T-cell (primary cell): ENCODE measurements at regions not wholly inside any gene's neighbourhood (a gene's known extent, or its start where the extent isn't known, plus 50 kb on each side); places are given as distances from the start of the nearest gene placed in this dataset.

Experiments
- ATAC-seq, 4 experiments: fragments of 200-7000 bp in 3 of 4; fragments of 150-1000 bp in 1 of 4; cut with Tn5 transposase; replicated peaks in 1 of 4; 1 replicate in 3 of 4; 2 replicates in 1 of 4; pipeline ENCODE4 v1.10.0; 2021; ENCODE audit warnings: moderate library complexity in 3 of 4, mild to moderate bottlenecking in 2 of 4, moderate number of reproducible peaks in 1 of 4
- CTCF ChIA-PET, 2 donors: fragments of 300-600 bp; sonication (Branson Sonifier 250); formaldehyde crosslinking; loops; one replicate each; lab custom pipeline; 2022; ENCODE audit warnings: antibody characterized with exemption in 2 of 2; lab: Charles Lee
- POLR2A ChIA-PET, 2 donors: fragments of 300-600 bp; sonication (Branson Sonifier 250); formaldehyde crosslinking; loops; one replicate each; lab custom pipeline; 2022; ENCODE audit warnings: antibody characterized with exemption in 2 of 2; lab: Charles Lee
- DNase-seq, 35 experiments: peaks; one replicate each; pipeline versions ENCODE4 v3.0.0 to v3.0.0-alpha.2; 2013 to 2023
- H3K27ac ChIP-seq: one replicate; pipeline ENCODE4 v1.5.1; 2013; ENCODE audit warnings: low read length
- H3K27me3 ChIP-seq, 2 experiments: replicated peaks in 1 of 2; 1 replicate in 1 of 2; 2 replicates in 1 of 2; pipeline versions ENCODE4 v1.6.1 to v1.7.0; 2013; ENCODE audit warnings: low read length in 1 of 2, mixed read lengths in 1 of 2; ENCODE audit not compliant: control insufficient read depth in 2 of 2, insufficient read depth in 2 of 2; ENCODE audit errors: extremely low read depth in 1 of 2
- H3K36me3 ChIP-seq, 2 donors: 1 replicate in 1 of 2; 2 replicates in 1 of 2; pipeline versions ENCODE4 v1.6.1 to v1.7.0; 2013; ENCODE audit warnings: low read length in 1 of 2; ENCODE audit not compliant: control insufficient read depth in 2 of 2, insufficient read depth in 1 of 2; ENCODE audit errors: extremely low read depth in 1 of 2
- H3K4me1 ChIP-seq, 2 experiments: 1 replicate in 1 of 2; 2 replicates in 1 of 2; pipeline versions ENCODE4 v1.6.1 to v1.7.0; 2013; ENCODE audit warnings: low read length in 2 of 2, mixed read lengths in 1 of 2; ENCODE audit not compliant: insufficient read depth in 2 of 2, control insufficient read depth in 1 of 2; ENCODE audit errors: extremely low read depth in 1 of 2
- H3K4me3 ChIP-seq, 2 donors: 1 replicate in 1 of 2; 2 replicates in 1 of 2; pipeline versions ENCODE4 v1.5.1 to v1.7.0; 2013; ENCODE audit warnings: mild to moderate bottlenecking in 2 of 2, low read length in 1 of 2, moderate library complexity in 1 of 2; ENCODE audit not compliant: control insufficient read depth in 1 of 2; ENCODE audit errors: extremely low read depth in 1 of 2
- H3K9me3 ChIP-seq: 2 replicates; pipeline ENCODE4 v1.7.0; 2013
- H3K27ac Mint-ChIP-seq, 2 donors: one replicate each; pipeline ENCODE4 v1.8.0; 2020 to 2021; ENCODE audit warnings: mild to moderate bottlenecking in 2 of 2, mixed read lengths in 2 of 2
- H3K27me3 Mint-ChIP-seq, 2 donors: one replicate each; pipeline ENCODE4 v1.8.0; 2021 to 2022; ENCODE audit warnings: mixed read lengths in 2 of 2
- H3K36me3 Mint-ChIP-seq: one replicate; pipeline ENCODE4 v1.8.0; 2021; ENCODE audit warnings: mixed read lengths
- H3K4me1 Mint-ChIP-seq, 3 donors: one replicate each; pipeline ENCODE4 v1.8.0; 2020 to 2022; ENCODE audit warnings: mixed read lengths in 3 of 3, mild to moderate bottlenecking in 1 of 3
- H3K4me3 Mint-ChIP-seq, 3 donors: one replicate each; pipeline ENCODE4 v1.8.0; 2020 to 2022; ENCODE audit warnings: mild to moderate bottlenecking in 3 of 3, mixed read lengths in 3 of 3, moderate library complexity in 3 of 3
- H3K9me3 Mint-ChIP-seq, 3 donors: one replicate each; pipeline ENCODE4 v1.8.0; 2020 to 2022; ENCODE audit warnings: mixed read lengths in 3 of 3
- WGBS: methylation state at CpG from one replicate; pipeline ENCODE4 v1.1.5; 2013; ENCODE audit warnings: missing lambda C conversion rate; ENCODE audit not compliant: insufficient coverage; 5-methylcytosine and 5-hydroxymethylcytosine counted together

DNA sequence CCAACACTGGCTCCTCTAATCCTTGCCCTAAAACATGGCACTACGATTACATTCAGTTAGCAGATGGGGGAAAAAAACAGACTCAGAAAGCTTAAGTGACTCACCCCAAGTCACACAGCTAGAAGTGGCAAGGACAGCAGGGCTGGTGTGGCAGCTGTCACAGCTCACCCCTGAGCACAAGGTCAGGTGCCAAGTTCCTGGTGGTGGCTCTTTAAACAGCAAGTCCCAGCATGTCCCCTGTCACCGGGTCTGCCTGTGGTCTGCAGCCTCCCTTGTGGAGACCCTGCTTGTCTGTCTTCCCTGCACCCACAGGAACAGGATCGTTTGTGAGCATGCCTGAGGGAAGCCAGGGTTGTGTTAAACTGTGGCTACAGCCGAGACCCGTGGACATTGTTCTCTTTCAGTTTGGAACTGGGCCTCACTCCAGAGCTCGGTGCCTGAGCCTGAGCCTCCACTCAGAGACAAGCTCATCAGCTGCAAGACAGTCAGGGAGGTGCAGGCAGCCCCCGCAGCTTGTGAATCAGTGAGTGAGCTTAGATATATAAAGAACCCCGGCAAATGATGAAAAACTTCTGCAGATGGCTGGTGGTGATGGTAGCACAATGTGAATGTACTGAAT is 260.8 kb downstream of the BCOR start:
- ATAC-seq: no peak
- no peak for DNase-seq
- H3K36me3 Mint-ChIP-seq: no peaks in the 10 kb centered on the region
- Histone ChIP-seq H3K36me3 (no peaks in the 10 kb centered on the region), H3K4me3 (no peak overlapping the region), H3K9me3 (no peaks in the 10 kb centered on the region), H3K4me1 (no peaks in the 10 kb centered on the region), H3K27me3 (no peaks in the 10 kb centered on the region), H3K27ac (no peak overlapping the region)
- H3K27ac Mint-ChIP-seq: no peak overlapping the region
- CTCF ChIA-PET: interaction anchor here in 1 of 2 donors (0.7 kb wide), 1 partner anchor 86 kb away, joined by 7 read pairs; no protein-coding TSS in a partner anchor
- peaks cover 0 to 9% of the 10 kb centered on the region in 2 donors for H3K27me3 Mint-ChIP-seq
- no peak overlapping the region for H3K4me3 Mint-ChIP-seq
- POLR2A ChIA-PET: no interaction called here
- H3K9me3 Mint-ChIP-seq: no peaks in the 10 kb centered on the region
- no peaks in the 10 kb centered on the region for H3K4me1 Mint-ChIP-seq
- 86% methylated on average over 1 of the region's 8 CpGs for WGBS

DNA sequence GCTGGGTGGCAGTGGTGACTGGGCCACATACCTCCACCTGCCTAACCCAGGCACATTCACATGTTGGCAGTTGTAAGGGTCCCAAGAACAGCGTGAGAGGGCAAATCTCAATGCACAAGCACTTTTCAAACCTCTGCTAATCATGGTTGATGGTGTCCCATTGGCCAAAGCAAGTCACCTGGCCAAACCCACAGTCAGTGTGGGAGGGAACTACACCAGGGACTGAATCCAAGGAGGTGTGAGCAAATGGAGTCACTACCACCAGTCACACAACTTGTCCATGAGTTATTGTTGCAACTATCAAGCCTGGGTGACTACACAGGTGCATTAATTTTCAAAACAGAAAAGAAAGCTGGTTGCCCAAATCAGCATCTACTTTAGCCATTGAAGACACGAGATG is 260.1 kb downstream of the BCOR start:
- 100% methylated on average over 1 of the region's 2 CpGs for WGBS
- Mint-ChIP-seq H3K36me3 (no peaks in the 10 kb centered on the region), H3K9me3 (no peaks in the 10 kb centered on the region), H3K27me3 (peaks cover 0 to 9% of the 10 kb centered on the region in 2 donors), H3K4me1 (no peaks in the 10 kb centered on the region), H3K27ac (no peak overlapping the region), H3K4me3 (no peak overlapping the region)
- ATAC-seq: no peak
- Histone ChIP-seq H3K4me1 (no peaks in the 10 kb centered on the region), H3K4me3 (no peak overlapping the region), H3K27me3 (no peaks in the 10 kb centered on the region), H3K36me3 (no peaks in the 10 kb centered on the region), H3K27ac (no peak overlapping the region), H3K9me3 (no peaks in the 10 kb centered on the region)
- POLR2A ChIA-PET: no interaction called here
- DNase-seq: no peak
- CTCF ChIA-PET: no interaction called here

DNA sequence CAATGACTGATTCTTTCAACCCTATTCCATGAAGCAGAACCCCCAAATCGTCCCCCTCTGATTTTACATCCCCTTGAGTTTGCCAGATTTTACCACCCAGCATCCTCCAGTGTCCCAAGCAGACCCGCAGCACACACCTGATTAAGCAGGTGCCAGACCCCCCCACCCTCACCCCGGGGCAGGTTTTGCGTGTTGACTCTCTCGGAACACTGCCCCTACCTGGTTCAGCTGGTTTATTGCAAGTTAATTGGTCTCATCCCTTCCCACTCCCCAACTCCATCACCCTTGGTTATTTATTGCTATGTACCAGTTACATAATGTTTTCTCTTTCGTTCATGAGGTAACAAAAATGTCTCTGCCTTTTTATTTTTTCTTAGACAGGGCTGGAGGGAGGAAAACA is 258.4 kb downstream of the BCOR start:
- Histone ChIP-seq H3K4me3 (no peak overlapping the region), H3K4me1 (no peaks in the 10 kb centered on the region), H3K27me3 (no peaks in the 10 kb centered on the region), H3K9me3 (no peaks in the 10 kb centered on the region), H3K36me3 (no peaks in the 10 kb centered on the region), H3K27ac (no peak overlapping the region)
- POLR2A ChIA-PET: interaction anchor here in 1 of 2 donors (0.6 kb wide), 1 partner anchor 10 kb away, joined by 3 read pairs; no protein-coding TSS in a partner anchor
- ATAC-seq (no peak), DNase-seq (no peak)
- no peak overlapping the region for H3K27ac Mint-ChIP-seq
- CTCF ChIA-PET: interaction anchor here in 1 of 2 donors (0.7 kb wide), 1 partner anchor 9 kb away, joined by 3 read pairs; no protein-coding TSS in a partner anchor
- no peaks in the 10 kb centered on the region for H3K4me1 Mint-ChIP-seq
- H3K4me3 Mint-ChIP-seq: no peak overlapping the region
- H3K36me3 Mint-ChIP-seq: no peaks in the 10 kb centered on the region
- H3K9me3 Mint-ChIP-seq: no peaks in the 10 kb centered on the region
- no CpG with 5 or more reads among the region's 6 CpGs for WGBS
- H3K27me3 Mint-ChIP-seq: peaks cover 0 to 9% of the 10 kb centered on the region in 2 donors

GRCh38 chrX:39840133-39840532 is 257.6 kb downstream of the BCOR start:
- Mint-ChIP-seq H3K36me3 (no peaks in the 10 kb centered on the region), H3K27ac (no peak overlapping the region), H3K4me3 (no peak overlapping the region), H3K4me1 (no peaks in the 10 kb centered on the region), H3K9me3 (no peaks in the 10 kb centered on the region), H3K27me3 (peaks cover 0 to 9% of the 10 kb centered on the region in 2 donors)
- Histone ChIP-seq H3K4me3 (no peak overlapping the region), H3K4me1 (no peaks in the 10 kb centered on the region), H3K27ac (no peak overlapping the region), H3K9me3 (no peaks in the 10 kb centered on the region), H3K27me3 (no peaks in the 10 kb centered on the region), H3K36me3 (no peaks in the 10 kb centered on the region)
- POLR2A ChIA-PET: interaction anchor here in 1 of 2 donors (0.6 kb wide), 1 partner anchor 11 kb away, joined by 3 read pairs; no protein-coding TSS in a partner anchor
- WGBS: 96% methylated on average over 5 of the region's 14 CpGs
- DNase-seq (no peak), ATAC-seq (no peak)
- CTCF ChIA-PET: interaction anchor here in 1 of 2 donors (0.6 kb wide), 1 partner anchor 26 kb away, joined by 3 read pairs; no protein-coding TSS in a partner anchor

DNA sequence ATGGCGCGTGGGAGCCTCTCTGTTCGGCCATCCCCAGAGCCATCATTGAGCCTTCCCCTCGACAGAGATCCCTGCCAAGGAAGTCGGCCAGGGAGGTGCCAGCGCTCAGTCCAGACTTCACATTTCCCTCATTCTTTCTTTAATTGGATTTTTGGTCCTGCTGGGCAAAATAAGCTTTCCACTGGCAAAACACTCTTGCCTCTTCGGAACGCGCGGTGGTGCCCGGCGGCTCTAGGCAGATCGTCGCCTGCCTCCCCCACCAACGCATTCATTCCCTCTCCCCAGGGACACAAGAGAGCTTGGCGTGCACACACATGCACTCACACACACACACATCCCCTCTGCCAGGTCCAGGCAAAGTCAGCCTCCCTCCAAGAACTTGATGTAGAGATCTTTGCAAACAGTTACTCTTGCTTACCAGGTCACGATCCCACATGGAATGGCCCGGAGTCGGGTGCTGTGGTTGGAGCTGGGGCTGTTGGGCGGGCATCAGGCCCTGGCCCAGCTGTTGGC is 257.1 kb downstream of the BCOR start:
- ChIA-PET CTCF (no interaction called here), POLR2A (no interaction called here)
- Mint-ChIP-seq H3K27ac (no peak overlapping the region), H3K27me3 (peaks cover 0 to 9% of the 10 kb centered on the region in 2 donors), H3K36me3 (no peaks in the 10 kb centered on the region), H3K9me3 (no peaks in the 10 kb centered on the region), H3K4me1 (no peaks in the 10 kb centered on the region), H3K4me3 (no peak overlapping the region)
- DNase-seq (no peak), ATAC-seq (no peak)
- H3K27me3 ChIP-seq: no peaks in the 10 kb centered on the region
- H3K9me3 ChIP-seq: no peaks in the 10 kb centered on the region
- no peak overlapping the region for H3K4me3 ChIP-seq
- WGBS: 100% methylated on average over 2 of the region's 20 CpGs
- no peaks in the 10 kb centered on the region for H3K4me1 ChIP-seq
- H3K27ac ChIP-seq: no peak overlapping the region
- no peaks in the 10 kb centered on the region for H3K36me3 ChIP-seq

- Histone ChIP-seq H3K36me3 (no peaks in the 10 kb centered on the region), H3K9me3 (no peaks in the 10 kb centered on the region), H3K27me3 (no peaks in the 10 kb centered on the region), H3K4me1 (no peaks in the 10 kb centered on the region), H3K27ac (no peak overlapping the region), H3K4me3 (no peak overlapping the region)
- CTCF ChIA-PET: no interaction called here
- Mint-ChIP-seq H3K27ac (no peak overlapping the region), H3K36me3 (no peaks in the 10 kb centered on the region), H3K27me3 (peaks cover 0 to 9% of the 10 kb centered on the region in 2 donors), H3K4me1 (no peaks in the 10 kb centered on the region), H3K9me3 (no peaks in the 10 kb centered on the region), H3K4me3 (no peak overlapping the region)
- no CpG with 5 or more reads among the region's 6 CpGs for WGBS
- no peak for DNase-seq
- no peak for ATAC-seq
- POLR2A ChIA-PET: no interaction called here
Measured at GRCh38 chrX:39841604-39842003, 256.2 kb downstream of the BCOR start.
